Esophagus squamous epithelium (tissue), 4 donors: ENCODE measurements at regions not wholly inside any gene's neighbourhood (a gene's known extent, or its start where the extent isn't known, plus 50 kb on each side); places are given as distances from the start of the nearest gene placed in this dataset.

ENCODE experiments used
- POLR2A ChIP-seq, 4 donors: fragments of 450-650 bp; IDR thresholded peaks; one replicate each; pipeline ENCODE4 v1.6.1; 2017; ENCODE audit warnings: antibody characterized with exemption in 4 of 4, mild to moderate bottlenecking in 4 of 4, moderate library complexity in 3 of 4
- TF ChIP-seq, protein P1 (sequence below), 6 experiments: fragments of 450-650 bp in 4 of 6; fragments of 200-600 bp in 2 of 6; sonication (generic) in 2 of 6; IDR thresholded peaks; one replicate each; pipeline ENCODE4 v1.5.1; 2016 to 2019; ENCODE audit warnings: antibody characterized with exemption in 6 of 6, mild to moderate bottlenecking in 4 of 6, moderate library complexity in 4 of 6

DNA sequence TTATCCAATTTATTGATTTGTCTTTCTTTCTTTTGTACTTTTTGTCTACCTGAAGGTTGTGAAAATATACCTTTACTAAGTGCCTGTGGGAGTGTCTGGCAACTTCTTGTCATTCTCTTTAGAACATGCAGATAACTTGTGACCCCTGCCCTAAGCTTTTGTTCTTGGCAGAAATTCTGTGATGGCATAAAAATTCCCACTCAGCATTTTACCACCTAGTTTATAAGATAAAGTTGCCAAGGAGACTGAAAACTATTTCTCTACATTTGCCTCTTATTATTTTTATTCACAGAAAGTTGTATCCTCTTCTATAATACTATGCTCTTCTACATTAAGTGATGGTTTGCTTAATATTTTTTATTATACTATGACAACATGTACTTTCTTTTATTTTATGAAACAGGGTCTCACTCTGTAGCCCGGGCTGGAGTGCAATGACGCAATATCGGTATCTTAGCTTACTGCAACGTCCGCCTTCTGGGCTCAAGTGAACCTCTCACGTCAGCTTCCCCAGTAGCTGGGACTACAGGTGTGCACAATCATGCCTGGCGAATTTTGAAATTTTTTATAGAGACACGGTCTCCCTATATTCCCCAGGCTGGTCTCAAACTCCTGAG, 683.5 kb downstream of the ANKRD7 start:
- TF ChIP-seq, protein P1, sequence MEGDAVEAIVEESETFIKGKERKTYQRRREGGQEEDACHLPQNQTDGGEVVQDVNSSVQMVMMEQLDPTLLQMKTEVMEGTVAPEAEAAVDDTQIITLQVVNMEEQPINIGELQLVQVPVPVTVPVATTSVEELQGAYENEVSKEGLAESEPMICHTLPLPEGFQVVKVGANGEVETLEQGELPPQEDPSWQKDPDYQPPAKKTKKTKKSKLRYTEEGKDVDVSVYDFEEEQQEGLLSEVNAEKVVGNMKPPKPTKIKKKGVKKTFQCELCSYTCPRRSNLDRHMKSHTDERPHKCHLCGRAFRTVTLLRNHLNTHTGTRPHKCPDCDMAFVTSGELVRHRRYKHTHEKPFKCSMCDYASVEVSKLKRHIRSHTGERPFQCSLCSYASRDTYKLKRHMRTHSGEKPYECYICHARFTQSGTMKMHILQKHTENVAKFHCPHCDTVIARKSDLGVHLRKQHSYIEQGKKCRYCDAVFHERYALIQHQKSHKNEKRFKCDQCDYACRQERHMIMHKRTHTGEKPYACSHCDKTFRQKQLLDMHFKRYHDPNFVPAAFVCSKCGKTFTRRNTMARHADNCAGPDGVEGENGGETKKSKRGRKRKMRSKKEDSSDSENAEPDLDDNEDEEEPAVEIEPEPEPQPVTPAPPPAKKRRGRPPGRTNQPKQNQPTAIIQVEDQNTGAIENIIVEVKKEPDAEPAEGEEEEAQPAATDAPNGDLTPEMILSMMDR (IDR thresholded peaks at IDR 0.05) = no peak
- TF ChIP-seq POLR2A (IDR thresholded peaks at IDR 0.05) = no peak
